Keratinocyte (primary cell): ENCODE measurements at regions not wholly inside any gene's neighbourhood (a gene's known extent, or its start where the extent isn't known, plus 50 kb on each side); places are given as distances from the start of the nearest gene placed in this dataset.

Experiments
- DNase-seq: peaks from one replicate; pipeline ENCODE4 v3.0.0-alpha.2; 2011; ENCODE audit warnings: low read depth, missing footprints, low spot score
- FAIRE-seq: peaks from 2 replicates; lab custom pipeline; 2011; peaks lifted over from hg19 to GRCh38; lab: Jason Lieb, UNC
- H2AFZ ChIP-seq: 2 replicates; pipeline ENCODE4 v1.6.0; 2012; ENCODE audit warnings: low read length, control low read depth, inconsistent platforms; ENCODE audit not compliant: control insufficient read depth
- H3K27ac ChIP-seq: 2 replicates; pipeline ENCODE4 v1.5.1; 2011; ENCODE audit warnings: low read length; ENCODE audit not compliant: control insufficient read depth, insufficient read depth
- H3K27me3 ChIP-seq: 3 replicates; pipeline ENCODE4 v1.6.0; 2011; ENCODE audit warnings: low read length; ENCODE audit not compliant: control insufficient read depth, insufficient read depth; ENCODE audit errors: extremely low read depth
- H3K36me3 ChIP-seq, 2 experiments: 2 replicates in 1 of 2; 3 replicates in 1 of 2; pipeline ENCODE4 v1.5.1; 2011; ENCODE audit warnings: low read length in 2 of 2, mild to moderate bottlenecking in 1 of 2; ENCODE audit not compliant: control insufficient read depth in 2 of 2, insufficient read depth in 2 of 2; ENCODE audit errors: extremely low read depth in 1 of 2
- H3K4me1 ChIP-seq: 3 replicates; pipeline ENCODE4 v1.5.1; 2011; ENCODE audit warnings: low read length; ENCODE audit not compliant: control insufficient read depth, insufficient read depth; ENCODE audit errors: extremely low read depth
- H3K4me2 ChIP-seq: 3 replicates; pipeline ENCODE4 v1.6.0; 2011; ENCODE audit warnings: low read depth, low read length; ENCODE audit not compliant: control insufficient read depth, insufficient read depth; ENCODE audit errors: extremely low read depth
- H3K4me3 ChIP-seq, 3 experiments: fragments of 200-600 bp in 1 of 3; sonication (generic) in 1 of 3; 2 replicates in 2 of 3; 3 replicates in 1 of 3; pipeline ENCODE4 v1.5.1; 2011 to 2016; ENCODE audit warnings: low read length in 3 of 3, mild to moderate bottlenecking in 3 of 3, control low read depth in 2 of 3, inconsistent platforms in 1 of 3, low read depth in 1 of 3, mixed read lengths in 1 of 3, mixed run types in 1 of 3, moderate library complexity in 1 of 3; ENCODE audit not compliant: control insufficient read depth in 2 of 3, insufficient read depth in 2 of 3; ENCODE audit errors: extremely low read depth in 1 of 3
- H3K79me2 ChIP-seq: 2 replicates; pipeline ENCODE4 v1.6.0; 2012; ENCODE audit warnings: low read length; ENCODE audit not compliant: control insufficient read depth, insufficient read depth
- H3K9ac ChIP-seq: 3 replicates; pipeline ENCODE4 v1.6.0; 2011; ENCODE audit warnings: low read length; ENCODE audit not compliant: control insufficient read depth, insufficient read depth; ENCODE audit errors: extremely low read depth
- H3K9me1 ChIP-seq: 3 replicates; pipeline ENCODE4 v1.6.0; 2011; ENCODE audit warnings: low read length; ENCODE audit not compliant: control insufficient read depth, insufficient read depth; ENCODE audit errors: extremely low read depth
- H3K9me3 ChIP-seq: 2 replicates; pipeline ENCODE4 v1.5.1; 2012; ENCODE audit warnings: low read depth, low read length; ENCODE audit not compliant: control insufficient read depth
- H4K20me1 ChIP-seq: 3 replicates; pipeline ENCODE4 v1.6.0; 2011; ENCODE audit warnings: low read length; ENCODE audit not compliant: control insufficient read depth, insufficient read depth; ENCODE audit errors: extremely low read depth
- EZH2 ChIP-seq: IDR thresholded peaks from one replicate; pipeline ENCODE4 v1.6.1; 2012; ENCODE audit warnings: inconsistent platforms, mild to moderate bottlenecking, low read length, moderate library complexity
- dilution Hi-C: fragments of 300-500 bp; cut with MboI; formaldehyde crosslinking; loops from one replicate; pipeline ENCODE4 v1.7.0; 2020; ENCODE audit warnings: low sequenced_read_pairs; ENCODE audit not compliant: extremely low pct_ligation_motif_present
- TF ChIP-seq, protein P1 (sequence below), 3 experiments: IDR thresholded peaks in 1 of 3; conservative IDR thresholded peaks in 1 of 3; optimal IDR thresholded peaks in 1 of 3; 2 replicates in 2 of 3; 3 replicates in 1 of 3; pipeline versions ENCODE3 to v1.5.1; 2011; ENCODE audit warnings: low read length in 3 of 3, mild to moderate bottlenecking in 3 of 3, moderate library complexity in 2 of 3, control low read depth in 1 of 3, inconsistent platforms in 1 of 3; ENCODE audit not compliant: insufficient read depth in 2 of 3; ENCODE audit errors: extremely low read depth in 1 of 3

DNA sequence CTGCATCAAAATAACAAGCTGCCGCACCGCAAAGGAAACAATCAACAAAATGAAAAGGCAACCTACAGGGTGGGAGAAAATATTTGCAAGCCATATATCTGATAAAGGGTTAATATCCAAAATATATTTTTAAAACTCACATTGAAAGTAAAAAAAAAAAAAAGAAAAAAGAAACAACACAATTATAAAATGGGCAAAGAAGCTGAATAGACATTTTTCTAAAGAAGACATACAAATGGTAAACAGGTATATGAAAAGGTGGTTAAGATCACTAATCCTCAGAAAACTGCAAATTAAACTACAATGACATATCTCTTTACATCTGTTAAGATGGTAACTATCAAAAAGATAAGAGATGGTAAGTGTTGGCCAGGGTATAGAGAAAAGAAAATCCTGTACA is 105.4 kb upstream of the LY86 start:
- H4K20me1 ChIP-seq: no peaks in the 10 kb centered on the region
- H3K79me2 ChIP-seq: no peaks in the 10 kb centered on the region
- no peak overlapping the region for H3K9ac ChIP-seq
- H3K27me3 ChIP-seq: no peaks in the 10 kb centered on the region
- dilution Hi-C loops: no loop called here
- no peak for DNase-seq
- H3K4me1 ChIP-seq: no peaks in the 10 kb centered on the region
- no peaks in the 10 kb centered on the region for H3K9me3 ChIP-seq
- TF ChIP-seq, protein P1, sequence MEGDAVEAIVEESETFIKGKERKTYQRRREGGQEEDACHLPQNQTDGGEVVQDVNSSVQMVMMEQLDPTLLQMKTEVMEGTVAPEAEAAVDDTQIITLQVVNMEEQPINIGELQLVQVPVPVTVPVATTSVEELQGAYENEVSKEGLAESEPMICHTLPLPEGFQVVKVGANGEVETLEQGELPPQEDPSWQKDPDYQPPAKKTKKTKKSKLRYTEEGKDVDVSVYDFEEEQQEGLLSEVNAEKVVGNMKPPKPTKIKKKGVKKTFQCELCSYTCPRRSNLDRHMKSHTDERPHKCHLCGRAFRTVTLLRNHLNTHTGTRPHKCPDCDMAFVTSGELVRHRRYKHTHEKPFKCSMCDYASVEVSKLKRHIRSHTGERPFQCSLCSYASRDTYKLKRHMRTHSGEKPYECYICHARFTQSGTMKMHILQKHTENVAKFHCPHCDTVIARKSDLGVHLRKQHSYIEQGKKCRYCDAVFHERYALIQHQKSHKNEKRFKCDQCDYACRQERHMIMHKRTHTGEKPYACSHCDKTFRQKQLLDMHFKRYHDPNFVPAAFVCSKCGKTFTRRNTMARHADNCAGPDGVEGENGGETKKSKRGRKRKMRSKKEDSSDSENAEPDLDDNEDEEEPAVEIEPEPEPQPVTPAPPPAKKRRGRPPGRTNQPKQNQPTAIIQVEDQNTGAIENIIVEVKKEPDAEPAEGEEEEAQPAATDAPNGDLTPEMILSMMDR (optimal IDR thresholded peaks at IDR 0.05 in 1 of 3, IDR thresholded peaks at IDR 0.05 in 1 of 3, conservative IDR thresholded peaks at IDR 0.05 in 1 of 3; ENCODE audit: extremely low read depth in 1 of 3, insufficient read depth in 2 of 3, low read length in 3 of 3): no peak
- TF ChIP-seq EZH2: no peak
- H2AFZ ChIP-seq: no peak overlapping the region
- FAIRE-seq: no peak
- H3K27ac ChIP-seq: no peak overlapping the region
- no peaks in the 10 kb centered on the region for H3K36me3 ChIP-seq
- no peaks in the 10 kb centered on the region for H3K9me1 ChIP-seq
- no peak overlapping the region for H3K4me2 ChIP-seq
- no peak overlapping the region for H3K4me3 ChIP-seq

DNA sequence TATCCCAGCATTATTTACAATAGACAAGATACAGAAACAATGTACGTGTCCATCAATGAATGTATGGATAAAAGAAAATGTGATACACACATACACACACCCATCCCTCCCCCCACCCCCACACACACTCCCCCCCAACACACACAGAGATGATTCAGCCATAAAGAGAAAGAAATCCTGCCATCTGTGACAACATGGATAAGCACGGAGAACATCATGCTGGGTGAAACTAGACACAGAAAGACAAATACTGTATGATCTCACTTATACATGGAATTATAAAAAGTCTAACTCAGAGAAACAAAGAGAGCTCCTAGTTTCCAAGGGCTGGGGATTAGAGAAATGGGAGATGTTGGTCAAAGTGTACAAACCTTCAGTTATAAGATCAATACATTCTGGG is 104.8 kb upstream of the LY86 start:
- no peak overlapping the region for H3K4me3 ChIP-seq
- DNase-seq: no peak
- no peak overlapping the region for H3K9ac ChIP-seq
- no peaks in the 10 kb centered on the region for H3K4me1 ChIP-seq
- H4K20me1 ChIP-seq: no peaks in the 10 kb centered on the region
- H3K79me2 ChIP-seq: no peaks in the 10 kb centered on the region
- H3K9me3 ChIP-seq: no peaks in the 10 kb centered on the region
- H3K9me1 ChIP-seq: no peaks in the 10 kb centered on the region
- dilution Hi-C loops: no loop called here
- TF ChIP-seq EZH2: no peak
- TF ChIP-seq, protein P1 (optimal IDR thresholded peaks at IDR 0.05 in 1 of 3, IDR thresholded peaks at IDR 0.05 in 1 of 3, conservative IDR thresholded peaks at IDR 0.05 in 1 of 3; ENCODE audit: extremely low read depth in 1 of 3, insufficient read depth in 2 of 3, low read length in 3 of 3): no peak
- no peak overlapping the region for H3K4me2 ChIP-seq
- H3K27ac ChIP-seq: no peak overlapping the region
- no peak overlapping the region for H2AFZ ChIP-seq
- no peak for FAIRE-seq
- H3K27me3 ChIP-seq: no peaks in the 10 kb centered on the region
- H3K36me3 ChIP-seq: no peaks in the 10 kb centered on the region
